GM21515 (cell line): ENCODE measurements at regions not wholly inside any gene's neighbourhood (a gene's known extent, or its start where the extent isn't known, plus 50 kb on each side); places are given as distances from the start of the nearest gene placed in this dataset.

Experiments
- ATAC-seq: cut with Tn5 transposase; IDR thresholded peaks from one replicate; pipeline ENCODE4 v1.9.1; 2021; ENCODE audit not compliant: unreplicated experiment

- no peak for ATAC-seq
Observed at GRCh38 chr18:78677483-78678317, 301.9 kb upstream of the SALL3 start.

GRCh38 chr18:78678318-78678695 lies 301.3 kb upstream of the SALL3 start:
- no peak for ATAC-seq

GRCh38 chr18:78679031-78679430 lies 300.6 kb upstream of the SALL3 start:
- ATAC-seq: no peak

- ATAC-seq: no peak
Observed at GRCh38 chr18:78679613-78680260, 299.9 kb upstream of the SALL3 start.

- ATAC-seq: no peak
Observed at GRCh38 chr18:78681396-78681795, 298.2 kb upstream of the SALL3 start.

- ATAC-seq: no peak
Observed at GRCh38 chr18:78681934-78682333, 297.7 kb upstream of the SALL3 start.

GRCh38 chr18:78682716-78683115 lies 296.9 kb upstream of the SALL3 start:
- ATAC-seq: no peak

- no peak for ATAC-seq
Observed at GRCh38 chr18:78683191-78684010, 296.2 kb upstream of the SALL3 start.

- ATAC-seq: no peak
Observed at GRCh38 chr18:78685250-78685979, 294.2 kb upstream of the SALL3 start.

- ATAC-seq: no peak
Observed at GRCh38 chr18:78685980-78686530, 293.6 kb upstream of the SALL3 start.

GRCh38 chr18:78686976-78687685 lies 292.5 kb upstream of the SALL3 start:
- no peak for ATAC-seq

GRCh38 chr18:78687736-78688135 lies 291.9 kb upstream of the SALL3 start:
- ATAC-seq: no peak

GRCh38 chr18:78688249-78688648 lies 291.4 kb upstream of the SALL3 start:
- ATAC-seq: no peak

GRCh38 chr18:78688916-78689315 lies 290.7 kb upstream of the SALL3 start:
- ATAC-seq: no peak

- no peak for ATAC-seq
Observed at GRCh38 chr18:78689606-78690005, 290.0 kb upstream of the SALL3 start.

GRCh38 chr18:78692105-78692504 lies 287.5 kb upstream of the SALL3 start:
- no peak for ATAC-seq

GRCh38 chr18:78693429-78693828 lies 286.2 kb upstream of the SALL3 start:
- ATAC-seq: no peak

GRCh38 chr18:78696698-78697435 lies 282.8 kb upstream of the SALL3 start:
- ATAC-seq: no peak

- ATAC-seq: no peak
Observed at GRCh38 chr18:78697446-78697845, 282.2 kb upstream of the SALL3 start.
